ENCODE measurements at regions not wholly inside any gene's neighbourhood (a gene's known extent, or its start where the extent isn't known, plus 50 kb on each side); places are given as distances from the start of the nearest gene placed in this dataset.

DNA sequence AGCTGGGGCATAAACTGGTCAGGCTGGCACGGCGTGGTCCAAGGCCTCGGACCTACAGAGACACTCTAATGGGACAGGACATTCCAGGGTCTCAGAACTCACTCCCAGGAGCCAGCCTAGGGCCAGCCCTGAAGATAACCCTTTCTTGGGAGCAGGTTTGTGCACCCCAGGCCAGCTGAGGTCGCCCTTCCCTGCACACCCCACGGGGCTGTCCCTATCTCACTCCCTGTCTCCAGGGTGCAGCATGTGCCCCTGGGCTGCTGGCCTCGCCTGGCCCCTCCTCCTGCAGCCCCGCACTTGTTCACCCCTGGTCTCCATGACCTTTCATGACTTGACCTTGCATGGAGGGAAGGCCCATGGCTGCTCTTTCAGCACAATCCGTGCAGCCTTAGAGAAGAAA lies 1321.8 kb downstream of the BRD1 start:
- TF ChIP-seq, protein P1, sequence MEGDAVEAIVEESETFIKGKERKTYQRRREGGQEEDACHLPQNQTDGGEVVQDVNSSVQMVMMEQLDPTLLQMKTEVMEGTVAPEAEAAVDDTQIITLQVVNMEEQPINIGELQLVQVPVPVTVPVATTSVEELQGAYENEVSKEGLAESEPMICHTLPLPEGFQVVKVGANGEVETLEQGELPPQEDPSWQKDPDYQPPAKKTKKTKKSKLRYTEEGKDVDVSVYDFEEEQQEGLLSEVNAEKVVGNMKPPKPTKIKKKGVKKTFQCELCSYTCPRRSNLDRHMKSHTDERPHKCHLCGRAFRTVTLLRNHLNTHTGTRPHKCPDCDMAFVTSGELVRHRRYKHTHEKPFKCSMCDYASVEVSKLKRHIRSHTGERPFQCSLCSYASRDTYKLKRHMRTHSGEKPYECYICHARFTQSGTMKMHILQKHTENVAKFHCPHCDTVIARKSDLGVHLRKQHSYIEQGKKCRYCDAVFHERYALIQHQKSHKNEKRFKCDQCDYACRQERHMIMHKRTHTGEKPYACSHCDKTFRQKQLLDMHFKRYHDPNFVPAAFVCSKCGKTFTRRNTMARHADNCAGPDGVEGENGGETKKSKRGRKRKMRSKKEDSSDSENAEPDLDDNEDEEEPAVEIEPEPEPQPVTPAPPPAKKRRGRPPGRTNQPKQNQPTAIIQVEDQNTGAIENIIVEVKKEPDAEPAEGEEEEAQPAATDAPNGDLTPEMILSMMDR (IDR thresholded peaks at IDR 0.05): no peak
- TF ChIP-seq POLR2AphosphoS5 (IDR thresholded peaks at IDR 0.05; ENCODE audit: low read depth, low read length) (no peak), REST (IDR thresholded peaks at IDR 0.05; ENCODE audit: insufficient read depth in 1 of 2, low read depth in 2 of 2, low read length in 1 of 2) (no peak), SIN3A (IDR thresholded peaks at IDR 0.05; ENCODE audit: borderline replicate concordance, insufficient read depth, low read depth, low read length) (no peak), TCF7L2 (IDR thresholded peaks at IDR 0.05; ENCODE audit: low read depth, low read length) (no peak)

Measured in Panc1 (cell line).